HG03342 (cell line): ENCODE measurements at regions not wholly inside any gene's neighbourhood (a gene's known extent, or its start where the extent isn't known, plus 50 kb on each side); places are given as distances from the start of the nearest gene placed in this dataset.
"Not testable (repeated sequence)": the region's sequence is repeated elsewhere in the genome, so short reads cannot be mapped to it uniquely, and the experiment has no call there.

ENCODE experiments used
- ATAC-seq: cut with Tn5 transposase; IDR thresholded peaks from one replicate; pipeline ENCODE4 v1.9.1; 2021; ENCODE audit warnings: mild to moderate bottlenecking, moderate library complexity; ENCODE audit not compliant: unreplicated experiment

DNA sequence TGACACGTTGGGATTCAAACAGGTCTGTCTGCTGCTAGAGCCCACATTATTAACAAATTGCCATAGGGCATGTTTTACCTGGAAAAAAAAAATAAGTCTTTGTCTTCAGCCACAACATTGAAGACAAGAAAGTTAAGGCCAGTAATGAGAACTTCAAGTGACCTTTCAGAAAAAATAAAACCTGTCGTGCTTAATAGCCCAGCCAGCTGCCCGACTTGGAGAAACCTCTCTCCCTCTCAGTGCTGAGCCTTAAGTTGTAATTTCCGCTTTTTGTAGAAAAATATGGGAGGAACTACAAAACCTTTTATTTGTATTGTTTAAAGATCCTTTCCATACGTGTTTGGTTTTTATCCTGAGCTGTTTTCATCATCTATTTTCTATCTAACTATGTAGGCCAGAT, 454.3 kb upstream of the SLITRK6 start:
- not testable (repeated sequence) for ATAC-seq

DNA sequence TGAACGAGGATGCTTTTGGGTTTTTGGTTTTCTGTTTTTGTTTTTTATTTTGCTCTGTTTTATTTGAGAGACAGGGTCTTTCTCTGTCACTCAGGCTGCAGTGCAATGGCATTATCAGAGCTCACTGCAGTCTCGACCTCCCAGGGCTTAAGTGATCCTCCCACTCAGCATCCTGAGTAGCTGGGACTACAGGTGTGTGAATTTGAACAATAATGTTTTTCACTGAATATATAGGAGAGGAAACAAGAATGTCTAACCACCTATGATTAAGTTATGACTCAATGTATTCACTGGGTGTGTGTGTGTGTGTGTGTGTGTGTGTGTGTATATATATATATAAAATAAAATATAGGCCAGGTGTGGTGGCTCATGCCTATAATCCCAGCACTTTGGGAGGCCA, 456.6 kb upstream of the SLITRK6 start:
- not testable (repeated sequence) for ATAC-seq

DNA sequence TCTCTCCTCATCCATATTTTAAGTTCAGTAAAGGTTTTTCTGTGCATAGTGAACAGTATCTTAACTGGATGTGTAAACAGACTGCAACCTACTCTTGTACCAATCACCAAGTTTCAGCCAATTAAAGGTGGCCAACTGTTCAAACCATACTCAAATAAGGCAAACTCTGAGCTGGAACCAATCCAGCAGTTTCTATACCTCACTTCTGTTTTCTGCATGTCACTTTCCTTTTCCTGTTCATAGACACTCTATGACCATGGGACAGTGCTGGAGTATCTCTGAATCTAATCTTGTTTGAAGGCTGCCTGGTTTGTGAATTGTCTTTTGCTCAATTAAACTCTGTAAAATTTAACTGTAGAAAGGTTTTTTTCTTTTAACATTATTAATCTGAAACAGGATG, 470.3 kb upstream of the SLITRK6 start:
- ATAC-seq: no peak

DNA sequence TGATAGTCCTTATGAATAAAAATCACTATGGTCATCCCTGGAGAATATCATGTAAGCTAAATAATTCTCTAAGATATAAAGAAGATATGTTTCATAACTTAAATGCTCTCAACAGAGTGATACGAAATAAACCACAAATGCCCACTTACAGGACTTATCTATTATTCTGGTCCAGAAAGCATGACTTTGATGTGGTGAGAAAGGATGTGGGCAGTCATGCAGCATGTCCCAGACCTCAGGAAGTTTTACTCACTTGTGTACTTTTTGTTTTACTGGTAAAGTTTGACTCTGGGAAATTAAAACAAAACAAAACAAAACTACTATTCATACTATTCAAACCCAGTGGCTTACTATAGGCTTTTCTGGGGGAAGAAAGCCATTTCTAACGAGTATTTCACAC, 483.2 kb upstream of the SLITRK6 start:
- ATAC-seq: no peak

DNA sequence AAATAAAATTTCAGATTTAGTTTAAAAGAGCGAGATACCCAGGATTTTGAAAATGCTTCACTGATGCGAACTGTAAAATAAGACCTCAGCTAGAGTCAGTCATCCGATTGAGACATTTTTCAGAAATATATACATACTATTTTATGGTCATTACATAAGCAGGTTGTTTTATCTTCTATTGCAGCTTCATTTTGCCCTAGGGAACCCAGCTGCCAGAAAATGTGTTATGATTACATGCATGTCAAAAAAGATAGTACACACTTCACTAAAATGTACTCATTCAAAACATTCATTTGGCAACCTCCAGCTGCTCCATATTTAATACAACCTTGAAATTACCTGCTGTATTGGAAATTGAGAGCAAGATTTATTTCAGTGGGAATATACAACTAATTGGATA, 483.8 kb upstream of the SLITRK6 start:
- no peak for ATAC-seq

DNA sequence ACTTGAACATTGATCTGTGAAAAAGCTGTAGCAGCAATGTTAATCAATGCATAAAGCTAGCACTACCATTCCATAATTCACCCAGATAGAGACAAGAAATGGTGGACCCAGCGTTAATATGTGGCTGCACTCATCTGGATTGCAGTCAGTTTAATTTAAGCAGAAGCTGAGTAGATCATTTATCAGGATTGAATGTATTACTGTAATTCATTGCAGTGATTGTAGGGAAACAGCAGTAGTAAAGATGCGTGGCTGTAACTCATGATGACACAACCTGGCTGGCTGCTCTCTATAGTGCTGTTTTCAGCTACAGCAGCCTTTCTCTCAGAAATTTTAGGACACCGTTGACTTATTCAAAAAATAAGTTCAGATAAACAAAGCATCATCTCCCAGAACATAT, 499.5 kb upstream of the SLITRK6 start:
- ATAC-seq: no peak

DNA sequence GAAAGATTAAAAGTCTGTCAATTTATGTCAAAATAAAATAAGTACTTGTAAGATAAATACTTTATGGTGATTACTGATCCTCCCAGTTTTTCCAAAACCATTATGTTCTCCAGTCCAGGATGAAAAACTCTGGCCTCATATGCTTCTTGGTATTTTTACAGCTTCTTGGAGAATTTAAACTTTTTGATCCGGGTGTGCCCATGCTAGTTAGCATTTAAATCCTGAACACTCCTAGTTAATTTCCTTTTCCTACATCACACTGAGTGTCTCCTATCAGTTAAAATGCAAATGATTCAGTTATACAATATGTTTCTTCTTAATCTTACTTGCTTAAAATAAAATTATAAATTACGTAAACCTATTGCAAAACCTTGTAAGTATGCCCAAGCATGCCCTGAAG, 499.9 kb upstream of the SLITRK6 start:
- ATAC-seq: no peak

DNA sequence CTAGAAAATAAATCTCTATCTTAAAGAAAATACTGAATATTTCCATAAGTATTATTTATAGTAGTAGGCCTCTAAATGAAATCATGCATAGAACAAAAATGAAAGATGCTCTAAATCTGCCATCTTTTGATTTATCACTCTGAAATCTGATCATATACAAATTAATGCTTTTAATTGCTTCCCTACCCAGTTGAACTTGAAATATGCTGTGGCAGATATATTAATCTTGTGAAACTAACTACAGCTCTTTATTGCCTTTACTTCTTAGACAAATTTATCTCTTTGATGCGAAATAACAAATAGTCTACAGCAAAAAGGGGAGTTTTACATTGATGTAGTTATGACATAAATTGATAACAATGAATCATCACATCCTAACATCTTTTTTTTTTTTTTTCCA, 510.7 kb upstream of the SLITRK6 start:
- no peak for ATAC-seq

DNA sequence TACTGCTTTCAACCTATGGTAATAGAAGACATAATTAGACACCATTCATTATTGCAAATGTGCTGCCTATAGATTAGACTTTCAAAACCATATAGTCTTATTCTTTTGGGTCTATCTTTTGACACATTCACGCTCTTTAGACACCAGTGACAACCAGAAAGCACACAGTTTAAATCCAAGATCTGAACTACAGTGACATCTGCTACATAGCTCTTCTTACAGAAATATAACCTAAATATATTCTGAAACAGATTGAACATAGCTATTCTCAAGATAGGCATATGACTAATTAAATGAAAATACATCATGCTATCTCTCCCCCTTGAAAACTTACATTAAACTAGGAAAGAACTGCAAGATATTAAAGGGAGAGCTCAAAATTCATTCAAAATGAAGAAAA, 514.2 kb upstream of the SLITRK6 start:
- no peak for ATAC-seq

DNA sequence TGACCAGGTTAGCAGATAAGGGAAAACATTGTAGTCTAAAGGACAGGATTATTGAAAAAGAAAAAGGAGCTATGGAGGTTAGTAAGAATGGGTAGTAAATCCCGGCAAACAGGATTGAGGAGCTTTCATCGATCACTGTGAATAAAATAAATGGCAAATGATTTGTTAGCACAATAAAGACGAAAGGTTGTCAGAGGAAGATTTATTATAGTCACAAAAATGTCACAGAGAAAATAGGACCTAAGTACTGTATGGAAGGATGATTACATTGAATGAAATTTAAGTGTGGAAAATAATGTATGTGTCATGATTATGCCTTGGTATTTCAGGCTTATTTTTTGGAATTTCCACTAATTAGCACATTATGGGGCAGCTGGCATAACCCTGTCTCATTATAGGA, 519.2 kb upstream of the SLITRK6 start:
- ATAC-seq: no peak

DNA sequence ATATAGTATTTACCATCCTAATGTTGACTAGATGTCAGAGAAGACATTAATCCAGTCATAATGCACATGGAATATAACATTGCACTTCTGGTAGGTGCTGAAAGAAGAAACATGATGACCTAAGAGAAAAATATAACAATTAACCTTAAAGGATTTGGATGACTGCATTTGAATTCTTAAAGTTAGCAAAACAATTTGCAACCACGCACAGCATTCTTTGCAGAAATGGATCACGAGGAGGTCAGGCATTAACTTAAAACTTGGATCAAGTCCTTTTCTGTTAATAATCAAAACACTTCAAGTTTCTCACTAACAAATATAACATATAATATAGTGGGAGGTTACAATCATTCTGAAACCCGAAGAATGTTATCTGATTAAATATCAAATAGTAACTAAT, 525.0 kb upstream of the SLITRK6 start:
- no peak for ATAC-seq

DNA sequence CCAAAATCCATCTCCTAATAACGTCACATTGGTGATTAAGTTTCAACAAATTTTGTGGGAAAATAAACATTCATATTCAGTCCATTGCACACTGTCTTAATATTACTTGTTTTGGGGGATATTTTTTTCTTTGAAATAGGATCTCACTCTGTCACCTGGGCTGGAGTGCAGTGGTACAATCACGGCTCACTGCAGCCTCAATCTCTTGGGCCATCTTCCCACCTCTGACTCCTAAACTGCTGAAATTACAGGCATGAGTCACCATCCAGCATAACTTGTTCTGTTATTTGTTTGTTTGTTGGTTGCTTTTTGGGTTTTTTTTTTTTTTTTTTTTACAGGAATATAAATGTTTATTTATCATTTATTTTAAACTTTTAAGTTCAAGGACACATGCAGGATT, 556.1 kb upstream of the SLITRK6 start:
- ATAC-seq: no peak

DNA sequence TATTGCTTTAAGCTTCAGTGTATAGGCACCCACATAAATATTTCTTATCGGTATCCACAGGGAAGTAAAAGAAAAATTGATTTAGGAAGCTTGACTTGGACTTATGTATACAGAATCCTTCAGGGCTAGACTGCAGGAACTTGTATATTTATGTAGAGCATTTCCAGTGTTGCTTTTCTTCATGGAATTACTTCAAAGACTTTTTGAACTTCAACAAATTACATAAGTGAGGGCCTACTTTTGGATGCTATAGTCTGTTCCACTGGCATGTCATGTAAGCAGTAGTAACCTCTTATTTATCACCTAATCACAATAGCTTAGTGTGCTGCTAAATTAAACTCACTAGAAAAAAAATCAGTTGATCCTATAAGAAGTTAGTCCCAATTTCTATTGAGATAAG, 557.9 kb upstream of the SLITRK6 start:
- no peak for ATAC-seq

DNA sequence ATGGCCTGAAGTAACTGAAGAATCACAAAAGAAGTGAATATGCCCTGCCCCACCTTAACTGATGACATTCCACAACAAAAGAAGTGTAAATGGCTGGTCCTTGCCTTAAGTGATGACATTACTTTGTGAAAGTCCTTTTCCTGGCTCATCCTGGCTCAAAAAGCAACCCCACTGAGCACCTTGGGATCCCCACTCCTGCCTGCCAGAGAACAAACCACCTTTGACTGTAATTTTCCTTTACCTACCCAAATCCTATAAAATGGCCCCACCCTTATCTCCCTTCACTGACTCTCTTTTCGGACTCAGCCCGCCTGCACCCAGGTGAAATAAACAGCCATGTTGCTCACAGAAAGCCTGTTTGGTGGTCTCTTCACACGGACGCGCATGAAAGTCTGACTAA, 564.5 kb upstream of the SLITRK6 start:
- not testable (repeated sequence) for ATAC-seq

DNA sequence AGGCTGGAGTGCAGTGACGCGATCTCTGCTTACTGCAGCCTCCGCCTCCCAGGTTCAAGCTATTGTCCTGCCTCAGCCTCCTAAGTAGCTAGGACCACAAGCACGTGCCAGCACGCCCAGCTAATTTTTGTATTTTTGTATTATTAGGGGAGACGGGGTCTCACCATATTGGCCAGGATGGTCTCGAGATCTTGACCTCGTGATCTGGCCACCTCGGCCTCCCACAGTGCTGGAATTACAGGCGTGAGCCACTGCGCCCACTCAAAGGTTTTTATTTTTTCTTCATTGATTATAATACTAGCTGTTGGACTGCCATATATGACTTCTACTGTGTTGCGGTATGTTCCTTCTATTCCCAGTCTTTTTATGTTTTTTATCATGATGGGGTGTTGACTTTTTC, 569.7 kb upstream of the SLITRK6 start:
- ATAC-seq: no peak

DNA sequence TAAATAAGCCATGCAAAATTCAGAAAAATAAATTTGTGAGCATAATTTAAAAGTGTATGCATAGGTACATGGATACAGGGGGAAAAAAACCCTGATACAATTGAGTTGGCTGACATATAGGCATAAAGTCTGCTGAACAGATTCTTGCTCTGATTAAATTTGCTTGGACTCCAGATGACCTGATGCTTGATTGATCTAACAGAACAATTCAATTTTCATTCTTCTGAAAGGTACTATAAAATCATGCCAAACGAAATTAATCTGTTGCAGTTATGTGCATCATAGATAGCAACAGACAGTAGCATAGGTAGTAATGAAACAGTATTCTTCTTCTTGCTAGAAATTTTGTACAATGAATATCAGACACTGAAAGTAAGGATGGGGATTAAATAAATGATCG, 578.2 kb upstream of the SLITRK6 start:
- ATAC-seq: no peak

DNA sequence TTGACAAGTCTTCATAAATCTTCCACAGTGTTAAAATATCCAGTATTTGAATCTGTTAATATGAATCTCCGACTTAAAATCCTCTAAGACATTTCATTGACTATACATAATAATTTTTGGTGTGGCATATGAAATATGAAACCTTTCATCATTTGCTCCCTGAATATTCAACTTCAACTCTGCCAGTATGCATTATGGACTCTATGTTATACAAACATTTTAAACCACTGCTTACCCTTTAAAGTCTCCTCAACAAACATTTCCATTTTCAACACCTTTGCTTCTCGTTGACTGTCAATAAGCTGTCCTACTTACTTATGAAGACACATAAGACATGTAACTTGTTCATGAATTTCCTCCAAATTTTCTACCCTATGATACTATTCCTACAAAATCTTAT, 579.4 kb upstream of the SLITRK6 start:
- ATAC-seq: no peak

DNA sequence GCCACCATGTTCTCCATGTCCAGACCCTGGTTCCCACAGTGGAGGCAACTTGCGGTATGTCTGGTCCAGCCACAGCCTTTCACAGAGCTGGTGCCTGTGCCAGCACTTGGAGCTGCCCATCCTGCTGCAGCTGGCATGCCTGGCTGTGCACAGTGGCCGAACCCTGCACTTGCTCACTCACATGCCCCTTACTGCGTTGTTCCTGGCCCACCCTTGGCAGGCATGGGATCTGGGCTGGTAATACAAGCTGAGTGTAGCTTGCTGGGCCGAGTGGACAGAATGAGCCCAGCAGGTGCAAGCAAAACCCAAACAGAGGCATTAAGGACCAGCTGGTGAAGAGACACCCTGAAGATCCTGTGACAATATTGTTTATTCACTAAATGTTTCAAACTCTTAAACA, 583.9 kb upstream of the SLITRK6 start:
- ATAC-seq: no peak

DNA sequence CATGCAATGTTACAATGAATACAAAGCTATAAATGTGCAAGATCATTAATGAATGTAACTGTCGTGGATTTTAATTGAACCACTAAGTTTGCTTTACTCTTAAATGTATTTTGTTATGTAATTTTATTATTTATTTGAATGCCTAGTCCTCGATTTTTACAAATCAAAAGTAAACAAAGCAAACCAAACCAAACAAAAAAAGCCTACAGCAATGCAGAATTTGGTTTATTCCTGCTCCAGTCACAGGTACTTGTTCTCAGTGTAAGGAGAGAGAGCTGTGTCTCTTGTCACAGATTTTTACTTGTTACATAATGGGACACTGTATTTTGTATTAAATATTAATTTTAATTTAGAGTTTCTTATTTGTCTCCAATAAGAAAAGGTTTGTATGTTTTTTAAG, 584.3 kb upstream of the SLITRK6 start:
- no peak for ATAC-seq

DNA sequence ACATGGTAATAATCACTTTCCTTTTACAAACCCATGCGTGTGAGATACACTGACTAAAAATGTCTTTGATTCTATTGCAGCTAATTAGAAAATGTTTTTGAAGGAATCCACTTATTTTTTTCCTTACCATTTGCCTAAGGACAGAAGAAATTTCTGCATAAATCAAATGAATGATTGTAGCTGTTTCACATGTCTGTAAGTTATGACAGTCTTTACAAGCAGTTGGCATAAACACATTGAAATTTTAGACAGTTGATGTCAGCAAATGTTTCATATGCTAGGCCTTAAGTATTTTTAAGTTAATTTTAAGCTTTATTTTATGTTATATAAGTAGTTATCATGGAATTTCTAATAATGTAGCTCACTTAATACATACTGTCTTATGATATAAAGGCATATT, 598.4 kb upstream of the SLITRK6 start:
- no peak for ATAC-seq

DNA sequence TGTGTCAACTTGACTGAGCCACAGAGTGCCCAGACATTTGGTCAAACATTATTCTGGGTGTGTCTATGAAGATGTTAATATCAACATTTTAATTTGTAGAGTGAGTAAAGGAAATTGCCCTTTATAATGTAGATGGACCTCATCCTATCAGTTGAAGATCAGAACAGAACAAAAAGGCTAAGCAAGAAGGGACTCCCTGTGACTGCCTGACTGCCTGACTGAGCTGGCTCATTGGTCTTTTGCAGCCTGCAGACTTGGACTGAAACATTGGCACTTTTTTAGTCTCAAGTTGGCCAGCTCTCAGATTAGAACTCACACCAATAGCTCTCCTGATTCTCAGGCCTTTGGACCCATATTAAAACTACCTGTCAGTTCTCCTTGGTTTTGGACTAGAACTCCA, 600.4 kb upstream of the SLITRK6 start:
- ATAC-seq: no peak

DNA sequence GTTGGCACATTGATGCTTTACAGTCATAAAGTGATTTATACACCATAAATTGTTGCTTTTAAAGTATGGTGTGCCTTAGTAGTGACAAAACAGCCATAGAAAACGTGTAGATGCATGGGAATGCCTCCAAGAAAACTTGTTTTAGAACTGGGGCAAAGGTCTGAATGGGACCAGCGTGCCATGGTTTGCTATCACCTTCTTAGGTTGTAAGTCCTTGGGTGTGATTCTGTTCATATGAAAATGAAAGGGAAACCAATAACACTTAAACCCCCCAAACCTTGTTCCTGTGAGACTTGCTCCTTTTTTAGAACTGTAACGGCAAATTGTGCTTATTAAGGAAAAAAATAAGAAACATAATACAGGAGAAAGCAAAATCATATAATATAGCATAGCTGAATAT, 603.3 kb upstream of the SLITRK6 start:
- ATAC-seq: no peak

DNA sequence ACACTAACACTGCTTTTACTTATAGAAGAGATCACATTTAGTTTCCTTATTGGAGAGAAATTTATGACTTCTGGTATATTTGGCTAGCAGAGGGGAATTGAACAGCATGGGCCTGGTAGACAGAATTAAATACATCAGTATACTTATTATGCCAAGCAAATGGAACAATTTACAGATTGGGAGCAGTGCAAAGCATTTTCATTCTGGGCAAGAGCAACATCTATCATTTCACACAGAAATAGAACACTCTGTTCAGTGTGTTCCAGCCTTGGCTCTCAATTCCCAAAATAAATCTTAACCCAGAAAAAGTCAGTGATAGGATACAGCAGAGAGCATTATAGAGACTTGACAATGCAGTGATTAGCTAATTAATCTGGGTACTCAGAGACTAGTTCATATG, 604.0 kb upstream of the SLITRK6 start:
- no peak for ATAC-seq
